HAP-1 (cell line): ENCODE measurements at regions not wholly inside any gene's neighbourhood (a gene's known extent, or its start where the extent isn't known, plus 50 kb on each side); places are given as distances from the start of the nearest gene placed in this dataset.

Source experiments
- DNase-seq, 2 experiments: peaks; one replicate each; pipeline ENCODE4 v3.0.0-alpha.2; 2016 to 2020; ENCODE audit warnings: low spot score in 2 of 2
- H3K27me3 ChIP-seq: fragments of 250-450 bp; sonication (Bioruptor Pico); 2 replicates; pipeline ENCODE4 v1.5.1; 2020; ENCODE audit warnings: low read depth, mild to moderate bottlenecking, moderate library complexity
- H3K36me3 ChIP-seq: fragments of 250-450 bp; sonication (Bioruptor Pico); replicated peaks from 2 replicates; pipeline ENCODE4 v1.5.1; 2020; ENCODE audit warnings: mild to moderate bottlenecking
- H3K4me1 ChIP-seq: fragments of 250-450 bp; sonication (Bioruptor Pico); 2 replicates; pipeline ENCODE4 v1.5.1; 2020; ENCODE audit warnings: mild to moderate bottlenecking
- H3K4me3 ChIP-seq: fragments of 250-450 bp; sonication (Bioruptor Pico); 2 replicates; pipeline ENCODE4 v1.5.1; 2020; ENCODE audit warnings: mild to moderate bottlenecking, moderate library complexity
- H3K9me3 ChIP-seq: fragments of 250-450 bp; sonication (Bioruptor Pico); 2 replicates; pipeline ENCODE4 v1.5.1; 2020; ENCODE audit warnings: mild to moderate bottlenecking, moderate library complexity
- in situ Hi-C: fragments of 300-500 bp; cut with MboI; formaldehyde crosslinking; loops from 3 replicates; pipeline ENCODE4 v1.14.3; 2020; ENCODE audit warnings: low sequenced_read_pairs, inconsistent platforms, mixed read lengths

DNA sequence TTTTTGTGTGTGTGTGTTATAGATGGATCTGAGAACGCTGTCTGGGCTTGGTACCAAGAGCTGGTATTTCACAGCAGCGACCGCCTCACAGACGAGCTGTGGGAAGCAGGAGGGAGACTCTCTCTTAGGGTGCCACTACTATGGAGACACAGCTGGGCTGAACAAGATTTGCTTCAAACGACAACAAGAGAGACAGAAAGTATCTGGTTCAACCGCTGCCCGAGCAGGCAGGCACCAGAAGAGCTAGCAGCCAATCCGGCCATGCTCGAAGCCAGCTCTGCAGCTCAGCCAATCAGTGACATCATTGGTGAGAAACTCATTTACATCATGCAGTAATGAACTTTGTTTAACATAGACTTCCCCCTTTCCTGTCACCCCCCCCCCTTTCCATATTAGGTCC, 341.3 kb downstream of the USP25 start:
- in situ Hi-C loops, result no loop called here
- H3K4me3 ChIP-seq, result peak overlapping the region; percentile 9
- peak; percentile 32 to 56 for DNase-seq

DNA sequence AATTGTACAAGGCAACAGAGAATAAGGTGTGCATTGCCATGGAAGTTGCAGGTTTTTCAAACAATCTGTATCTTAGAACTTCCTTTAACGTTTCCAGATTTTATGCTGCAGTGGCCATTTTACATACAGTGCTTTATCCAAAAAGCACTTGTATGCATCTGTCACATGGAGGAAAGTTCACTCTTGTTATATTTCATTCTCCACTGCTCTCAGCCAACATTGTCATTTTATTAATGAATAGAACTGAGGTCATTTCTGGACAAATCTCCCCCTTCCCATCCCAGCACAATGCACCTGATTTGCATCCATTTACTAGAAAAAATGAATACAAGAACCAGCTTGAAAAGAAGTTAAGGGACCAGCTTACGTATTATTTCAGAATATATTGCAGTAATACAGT, 342.0 kb downstream of the USP25 start:
- no peaks in the 10 kb centered on the region for H3K9me3 ChIP-seq
- no peaks in the 10 kb centered on the region for H3K27me3 ChIP-seq
- in situ Hi-C loops, result no loop called here
- H3K4me3 ChIP-seq, result no peak overlapping the region
- H3K4me1 ChIP-seq, result peaks cover 28% of the 10 kb centered on the region
- no peaks in the 10 kb centered on the region for H3K36me3 ChIP-seq
- peak; percentile 30 to 51 for DNase-seq

More for the DNA sequence above, 341.3 kb downstream of the USP25 start:
- Histone ChIP-seq H3K36me3 (no peaks in the 10 kb centered on the region), H3K9me3 (no peaks in the 10 kb centered on the region), H3K27me3 (no peaks in the 10 kb centered on the region), H3K4me1 (peaks cover 28% of the 10 kb centered on the region)

DNA sequence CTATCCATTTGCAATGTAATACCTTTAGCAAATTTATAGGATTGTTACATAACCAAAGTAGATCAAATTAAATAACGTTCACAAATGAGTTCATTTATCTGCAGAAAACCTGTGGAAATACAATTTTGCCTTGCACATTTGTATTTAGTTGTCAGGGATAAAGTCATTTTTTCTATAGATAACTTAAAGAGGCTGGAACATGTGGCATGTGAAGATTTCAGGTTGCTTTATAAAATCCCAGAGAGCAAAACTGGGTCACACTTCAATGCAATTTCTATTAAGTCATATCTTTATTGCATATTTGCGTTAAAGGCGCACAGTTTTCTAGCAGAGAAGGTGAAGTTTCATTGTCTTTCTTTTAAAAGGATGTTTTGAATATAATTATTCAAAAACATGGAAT, 342.4 kb downstream of the USP25 start:
- Histone ChIP-seq H3K4me3 (no peak overlapping the region), H3K27me3 (no peaks in the 10 kb centered on the region), H3K4me1 (peaks cover 28% of the 10 kb centered on the region), H3K9me3 (no peaks in the 10 kb centered on the region), H3K36me3 (no peaks in the 10 kb centered on the region)
- no peak for DNase-seq
- in situ Hi-C loops, result no loop called here

DNA sequence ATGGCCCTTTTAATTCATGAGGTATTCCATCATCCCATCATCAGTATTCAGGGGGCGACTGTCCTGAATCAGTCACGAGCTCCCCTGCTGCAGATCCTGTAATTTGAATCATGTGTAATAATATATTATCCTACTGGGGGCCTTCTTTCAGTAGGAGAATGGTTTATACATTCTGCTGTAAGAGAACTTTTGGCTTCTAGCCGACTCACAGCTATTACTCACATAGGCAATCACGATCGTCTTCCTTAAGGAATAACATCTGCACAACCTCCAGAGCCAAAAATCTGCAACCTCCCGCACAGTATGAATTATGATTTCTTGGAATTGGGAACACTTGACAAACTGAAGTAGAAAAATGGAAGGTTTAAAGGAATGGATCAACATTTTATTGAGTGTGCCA, 343.0 kb downstream of the USP25 start:
- no peak for DNase-seq
- Histone ChIP-seq H3K36me3 (no peaks in the 10 kb centered on the region), H3K4me1 (peaks cover 28% of the 10 kb centered on the region), H3K9me3 (no peaks in the 10 kb centered on the region), H3K27me3 (no peaks in the 10 kb centered on the region), H3K4me3 (no peak overlapping the region)
- in situ Hi-C loops, result no loop called here

DNA sequence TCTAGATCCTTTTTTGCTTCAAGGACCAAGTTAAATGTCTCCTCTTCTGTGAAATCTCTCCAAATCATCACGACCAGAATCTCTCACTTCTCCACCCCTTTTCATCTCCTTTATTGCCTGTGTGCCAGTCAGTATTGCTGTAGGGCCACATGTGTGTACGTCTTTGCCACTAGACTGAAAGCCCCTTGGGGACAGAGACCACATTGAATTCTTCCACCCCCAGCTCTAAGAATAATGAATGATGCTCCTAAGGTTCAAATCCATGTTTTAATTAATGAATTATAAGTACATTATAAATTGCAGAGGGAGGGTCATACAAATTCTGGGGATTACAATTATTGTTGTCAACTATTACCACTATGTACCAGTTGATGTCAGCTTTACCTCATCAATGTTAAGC, 343.8 kb downstream of the USP25 start:
- no peak for DNase-seq
- H3K4me1 ChIP-seq, result peaks cover 28% of the 10 kb centered on the region
- H3K36me3 ChIP-seq, result no peaks in the 10 kb centered on the region
- no peaks in the 10 kb centered on the region for H3K27me3 ChIP-seq
- H3K4me3 ChIP-seq, result no peak overlapping the region
- in situ Hi-C loops, result no loop called here
- H3K9me3 ChIP-seq, result no peaks in the 10 kb centered on the region

DNA sequence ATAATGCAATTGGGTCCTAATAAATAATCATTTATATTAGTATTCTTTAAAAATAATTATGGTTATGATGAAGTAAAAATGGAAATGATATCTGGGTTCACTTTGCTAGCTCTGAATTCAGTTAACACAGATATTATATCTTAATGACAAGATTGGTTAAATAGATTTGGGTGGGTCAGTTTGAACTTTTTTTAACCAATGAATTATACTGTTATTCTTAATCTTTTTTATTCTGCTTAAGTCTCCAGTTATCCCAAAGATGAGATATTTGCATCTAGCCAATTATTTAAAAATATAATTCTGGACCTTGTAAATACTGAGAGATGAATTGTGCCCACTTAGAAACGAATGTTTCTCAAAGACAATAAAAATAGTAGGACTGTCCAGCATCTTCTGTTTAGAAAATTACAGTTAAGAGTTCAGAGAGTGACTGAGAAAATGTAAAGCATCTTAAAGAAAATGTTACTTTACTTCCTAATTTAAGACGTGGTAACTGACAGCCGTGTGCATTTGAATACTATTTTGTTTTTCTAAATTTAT, 345.2 kb downstream of the USP25 start:
- H3K9me3 ChIP-seq, result no peaks in the 10 kb centered on the region
- in situ Hi-C loops, result no loop called here
- no peaks in the 10 kb centered on the region for H3K36me3 ChIP-seq
- peaks cover 21% of the 10 kb centered on the region for H3K4me1 ChIP-seq
- no peaks in the 10 kb centered on the region for H3K27me3 ChIP-seq
- no peak overlapping the region for H3K4me3 ChIP-seq
- no peak for DNase-seq

DNA sequence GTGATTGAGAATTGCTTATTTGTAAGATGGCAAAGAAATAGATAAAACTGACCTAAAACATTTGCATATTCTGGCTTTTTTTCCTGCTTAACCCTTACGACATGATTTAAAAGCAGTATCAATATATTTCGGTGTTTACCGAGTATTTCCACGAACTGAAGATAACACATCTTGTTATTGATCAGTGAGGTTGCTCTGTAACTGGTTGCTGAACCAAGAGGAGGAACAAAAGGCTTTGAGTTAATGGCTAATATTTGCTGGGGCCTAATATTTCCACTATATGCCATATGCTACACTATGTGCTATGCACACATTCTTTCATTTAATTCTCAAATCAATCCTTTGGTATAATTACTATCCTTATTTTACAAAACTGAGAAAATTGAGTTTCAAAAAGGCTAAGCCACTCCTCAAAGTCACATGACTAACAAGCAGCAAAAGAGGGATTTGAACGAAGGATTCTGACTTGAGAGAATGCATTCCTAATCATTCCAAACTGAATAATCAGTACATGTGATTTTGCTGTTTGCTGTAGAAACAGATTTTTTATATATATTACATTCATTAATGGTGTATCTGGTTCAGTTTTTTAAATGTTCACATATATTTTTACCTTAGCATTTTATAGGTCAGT, 346.0 kb downstream of the USP25 start:
- in situ Hi-C loops, result no loop called here
- no peak for DNase-seq
- no peaks in the 10 kb centered on the region for H3K36me3 ChIP-seq

DNA sequence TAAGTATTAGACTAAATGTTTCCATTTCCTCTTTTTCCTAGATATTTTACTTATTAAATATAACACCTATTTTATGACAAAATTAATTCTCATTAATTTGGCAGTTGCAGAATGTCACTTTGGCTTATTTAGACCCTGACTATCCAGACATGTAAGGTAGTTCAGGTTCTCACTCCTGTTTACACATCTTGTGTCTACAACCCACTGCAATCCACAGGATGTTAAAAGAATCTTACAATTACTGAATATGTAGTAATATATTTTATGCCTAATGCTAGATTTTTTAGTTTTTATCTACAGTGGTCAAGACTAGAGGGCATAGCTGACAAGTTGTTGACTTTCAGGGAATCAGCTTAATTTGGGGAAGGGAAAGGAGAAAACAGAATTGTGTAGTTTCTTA, 346.7 kb downstream of the USP25 start:
- Histone ChIP-seq H3K36me3 (no peaks in the 10 kb centered on the region), H3K4me3 (no peak overlapping the region), H3K4me1 (peaks cover 10% of the 10 kb centered on the region), H3K27me3 (no peaks in the 10 kb centered on the region), H3K9me3 (no peaks in the 10 kb centered on the region)
- no peak for DNase-seq
- in situ Hi-C loops, result no loop called here

More for the DNA sequence above, 346.0 kb downstream of the USP25 start:
- Histone ChIP-seq H3K27me3 (no peaks in the 10 kb centered on the region), H3K4me1 (peaks cover 14% of the 10 kb centered on the region), H3K9me3 (no peaks in the 10 kb centered on the region), H3K4me3 (no peak overlapping the region)

DNA sequence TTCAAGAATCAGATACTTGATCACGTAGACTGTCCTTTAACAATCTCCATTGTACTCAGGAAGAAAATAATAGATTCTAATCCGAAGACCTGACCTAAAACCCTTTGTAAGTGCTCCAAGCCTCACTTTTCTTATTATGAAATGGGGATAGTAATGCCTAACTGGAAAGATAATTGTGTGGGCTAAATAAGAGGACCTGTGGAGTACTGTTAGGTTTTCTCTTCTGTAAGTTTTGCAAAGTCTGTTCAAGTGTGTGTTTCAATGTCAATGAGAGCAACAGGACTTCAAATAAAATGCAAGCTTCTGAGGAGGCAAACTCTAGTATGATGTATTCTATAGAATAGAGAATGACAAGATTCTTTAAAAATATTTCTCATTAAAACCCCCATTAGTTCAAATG, 348.6 kb downstream of the USP25 start:
- Histone ChIP-seq H3K9me3 (no peaks in the 10 kb centered on the region), H3K27me3 (no peaks in the 10 kb centered on the region), H3K4me3 (no peak overlapping the region), H3K4me1 (no peaks in the 10 kb centered on the region), H3K36me3 (no peaks in the 10 kb centered on the region)
- in situ Hi-C loops, result no loop called here
- DNase-seq, result no peak

DNA sequence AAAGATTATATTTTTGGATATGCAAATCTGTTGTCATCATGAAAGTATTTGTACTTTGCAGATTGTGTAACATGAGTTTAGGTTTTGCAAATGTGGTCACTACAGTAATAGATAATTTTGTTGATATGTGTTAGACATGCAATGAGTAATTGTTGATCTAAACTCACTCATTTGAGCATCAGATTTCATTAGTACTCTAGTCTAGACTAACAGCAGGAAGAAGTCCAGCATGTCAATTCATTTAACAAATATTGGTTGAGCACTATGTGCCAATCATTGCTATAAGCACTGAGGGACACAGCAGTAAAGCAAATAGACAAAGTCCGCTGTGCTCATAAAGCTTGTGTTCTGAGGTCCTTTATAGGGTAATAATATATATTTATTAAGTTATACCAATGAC, 350.0 kb downstream of the USP25 start:
- Histone ChIP-seq H3K36me3 (no peaks in the 10 kb centered on the region), H3K9me3 (no peaks in the 10 kb centered on the region), H3K4me1 (no peaks in the 10 kb centered on the region), H3K27me3 (no peaks in the 10 kb centered on the region), H3K4me3 (no peak overlapping the region)
- in situ Hi-C loops, result loop anchor here (10.0 kb wide), 1 partner anchor 245 kb away; no protein-coding TSS in a partner anchor
- no peak for DNase-seq

DNA sequence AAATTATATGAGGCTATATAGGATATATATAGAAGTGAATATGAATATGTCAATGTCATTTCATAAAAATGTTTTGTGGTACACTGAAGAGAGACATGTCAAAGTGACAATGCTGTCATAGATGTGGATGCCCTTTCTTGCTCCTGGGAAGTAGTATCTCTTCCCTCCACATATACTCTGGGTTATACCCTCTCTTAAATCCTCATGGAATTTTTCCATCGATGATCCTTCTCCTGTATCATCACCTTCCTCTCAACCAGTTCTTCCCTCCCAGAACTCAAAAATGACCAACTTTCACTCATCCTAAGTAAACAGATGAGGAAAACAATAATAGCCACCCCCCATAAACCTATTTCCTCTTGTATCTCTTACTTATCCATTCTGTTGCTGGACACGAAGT, 351.5 kb downstream of the USP25 start:
- Histone ChIP-seq H3K27me3 (no peaks in the 10 kb centered on the region), H3K4me3 (no peak overlapping the region), H3K9me3 (no peaks in the 10 kb centered on the region), H3K4me1 (no peaks in the 10 kb centered on the region), H3K36me3 (no peaks in the 10 kb centered on the region)
- DNase-seq, result no peak
- in situ Hi-C loops, result loop anchor here (10.0 kb wide), 1 partner anchor 243 kb away; no protein-coding TSS in a partner anchor

DNA sequence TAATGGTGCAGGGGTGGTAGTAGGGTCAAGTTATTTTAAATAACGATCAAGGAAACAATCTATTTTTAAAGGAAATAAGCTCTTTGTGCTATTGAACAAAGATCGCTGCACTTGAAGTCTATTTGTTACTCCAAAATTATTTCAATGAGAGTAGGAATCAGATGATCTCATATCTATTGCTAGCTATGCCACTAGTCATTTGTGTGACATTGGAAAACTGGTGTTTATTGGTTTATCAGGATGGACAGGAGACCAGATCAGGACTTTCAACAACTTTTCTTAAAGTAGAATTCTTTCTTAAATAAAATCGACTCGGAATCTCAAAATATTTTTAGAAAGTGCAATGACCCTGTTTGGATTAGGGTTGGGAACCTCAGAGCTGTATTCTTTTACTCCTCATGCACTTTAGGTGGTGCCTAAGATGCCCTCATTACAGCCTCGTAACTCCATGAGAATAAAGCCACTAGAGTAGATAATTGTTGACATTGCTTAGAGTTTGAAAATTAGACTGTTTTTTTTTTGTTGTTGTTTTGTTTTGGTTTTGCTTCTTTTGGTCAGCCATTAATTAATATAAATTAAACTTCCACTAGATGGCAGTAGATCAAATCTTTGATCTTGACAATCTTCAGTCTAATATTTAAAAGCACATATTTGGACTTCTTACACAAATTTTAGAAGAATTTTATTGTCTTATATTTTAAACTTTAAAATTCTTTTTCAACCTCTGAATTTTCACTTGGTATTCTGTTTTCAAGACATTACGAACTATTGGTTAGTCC, 352.4 kb downstream of the USP25 start:
- Histone ChIP-seq H3K9me3 (no peaks in the 10 kb centered on the region), H3K36me3 (no peaks in the 10 kb centered on the region), H3K4me1 (no peaks in the 10 kb centered on the region), H3K27me3 (no peaks in the 10 kb centered on the region), H3K4me3 (no peak overlapping the region)
- peak in 1 of 2 experiments; percentile 21 for DNase-seq
- in situ Hi-C loops, result loop anchor here (10.0 kb wide), 1 partner anchor 243 kb away; no protein-coding TSS in a partner anchor

DNA sequence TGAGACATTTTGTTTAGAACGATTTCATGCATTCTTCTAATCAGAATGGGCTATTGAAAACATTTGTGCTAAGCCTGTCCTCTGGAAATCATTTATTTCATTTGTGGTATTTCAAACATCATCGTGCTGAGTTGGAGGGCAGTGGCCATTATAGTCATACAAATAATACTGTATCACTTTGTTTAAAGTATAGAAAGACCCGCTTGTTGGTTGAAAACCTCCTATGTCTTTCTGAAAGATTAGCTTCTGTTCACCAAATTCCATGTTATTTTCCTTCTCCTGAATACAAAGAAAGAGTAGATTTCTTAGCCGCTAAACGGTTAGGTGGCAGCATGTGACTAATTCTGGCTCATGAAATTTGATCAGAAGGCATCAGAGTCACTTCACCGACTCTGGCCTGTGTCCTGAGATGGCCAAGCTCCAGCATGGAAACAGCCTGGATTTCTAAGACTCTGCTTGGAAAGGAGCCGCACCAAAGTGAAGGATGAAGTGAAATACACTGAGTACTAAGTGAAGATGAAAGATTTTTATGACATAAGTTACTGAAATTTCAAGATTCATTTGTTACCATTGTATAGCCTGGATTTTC, 355.1 kb downstream of the USP25 start:
- no peak for DNase-seq
- Histone ChIP-seq H3K4me3 (no peak overlapping the region), H3K4me1 (peaks cover 8% of the 10 kb centered on the region), H3K27me3 (no peaks in the 10 kb centered on the region), H3K36me3 (no peaks in the 10 kb centered on the region), H3K9me3 (no peaks in the 10 kb centered on the region)
- in situ Hi-C loops, result loop anchor here (10.0 kb wide), 1 partner anchor 240 kb away; no protein-coding TSS in a partner anchor

DNA sequence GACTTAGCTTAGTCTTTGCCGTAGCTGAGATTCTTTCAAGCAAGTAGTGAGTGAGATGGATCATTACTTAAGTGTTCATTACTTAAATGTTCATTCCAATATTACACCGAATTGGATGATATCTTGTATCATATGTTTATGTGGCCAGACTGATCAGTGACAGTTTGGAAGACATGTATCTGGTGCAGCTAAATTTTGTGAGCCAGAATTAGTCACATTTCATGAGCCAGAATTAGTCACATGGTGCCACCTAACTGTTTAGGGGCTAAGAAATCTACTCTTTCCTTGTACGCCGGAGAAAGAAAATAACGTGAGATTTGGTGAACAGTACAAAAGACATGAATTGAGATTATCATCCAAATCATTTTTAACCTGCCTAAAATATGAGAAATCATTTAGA, 355.6 kb downstream of the USP25 start:
- in situ Hi-C loops, result loop anchor here (10.0 kb wide), 1 partner anchor 239 kb away; no protein-coding TSS in a partner anchor
- no peaks in the 10 kb centered on the region for H3K27me3 ChIP-seq
- peaks cover 8% of the 10 kb centered on the region for H3K4me1 ChIP-seq
- H3K4me3 ChIP-seq, result no peak overlapping the region
- H3K36me3 ChIP-seq, result no peaks in the 10 kb centered on the region
- DNase-seq, result no peak
- no peaks in the 10 kb centered on the region for H3K9me3 ChIP-seq
